ENCODE measurements at regions not wholly inside any gene's neighbourhood (a gene's known extent, or its start where the extent isn't known, plus 50 kb on each side); places are given as distances from the start of the nearest gene placed in this dataset.

DNA sequence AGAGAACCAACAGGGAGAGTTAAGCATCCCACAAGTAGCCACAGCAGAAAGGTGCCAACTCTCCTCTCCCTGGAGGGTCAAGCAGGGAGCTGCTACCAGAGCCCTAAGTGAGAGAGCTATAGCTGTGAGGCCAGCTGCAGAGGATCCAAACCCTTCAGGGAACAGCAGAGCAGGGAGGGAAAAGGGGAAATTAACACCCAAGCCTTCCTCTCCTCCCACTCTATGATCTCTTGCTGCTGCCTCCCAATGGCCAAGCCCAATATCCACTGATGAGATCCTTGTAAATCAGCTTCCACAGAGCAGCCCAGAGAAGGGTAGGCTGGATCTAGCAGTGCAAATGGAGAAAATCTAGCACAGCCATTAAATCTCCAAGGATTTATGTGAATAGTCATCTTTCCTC is 68.2 kb upstream of the THBS1 start:
- no peak overlapping the region for H3K4me3 ChIP-seq (replicated peaks in 1 of 3; ENCODE audit: insufficient read depth in 1 of 3, low read depth in 2 of 3, low read length in 3 of 3)
- 0 out of 2 replicates have a peak, but pooled peaks cover 5% of the 10 kb centered on the region for H3K9me3 ChIP-seq (ENCODE audit: low read length)
- in situ Hi-C loops (cut with HindIII; ENCODE audit: extremely low pct_ligation_motif_present, low pct_unique_long_range_greater_than_20kb): no loop called here
- no peak overlapping the region for H2AFZ ChIP-seq (ENCODE audit: low read length)
- no peak for FAIRE-seq
- no TSS peak for BruUV-seq (replicated peaks)
- H3K36me3 ChIP-seq (replicated peaks in 1 of 2; ENCODE audit: control insufficient read depth in 1 of 2, insufficient read depth in 2 of 2, low read length in 2 of 2): no peaks in the 10 kb centered on the region
- no peak overlapping the region for H3K9ac ChIP-seq (ENCODE audit: insufficient read depth, low read depth, low read length)
- peaks cover 2 to 24% of the 10 kb centered on the region in 2 experiments; a peak in 3 of 5 replicates for H3K27me3 ChIP-seq (ENCODE audit: control insufficient read depth in 1 of 2, insufficient read depth in 2 of 2, low read length in 2 of 2)
- no peaks in the 10 kb centered on the region for H3K4me1 ChIP-seq (ENCODE audit: insufficient read depth, low read length)
- no peak for TF ChIP-seq PAX8 (CRISPR knock-in tag; IDR thresholded peaks at IDR 0.05; ENCODE audit: borderline replicate concordance)
- no peak for TF ChIP-seq ZNF451 (CRISPR knock-in tag; IDR thresholded peaks at IDR 0.05)
- TF ChIP-seq RORA (CRISPR knock-in tag; IDR thresholded peaks at IDR 0.05): no peak
- no peak for TF ChIP-seq IRX3 (CRISPR knock-in tag; IDR thresholded peaks at IDR 0.05; ENCODE audit: borderline replicate concordance, low read depth)
- no peak for TF ChIP-seq MIER3 (CRISPR knock-in tag; IDR thresholded peaks at IDR 0.05; ENCODE audit: borderline replicate concordance)
- TF ChIP-seq, protein P1, sequence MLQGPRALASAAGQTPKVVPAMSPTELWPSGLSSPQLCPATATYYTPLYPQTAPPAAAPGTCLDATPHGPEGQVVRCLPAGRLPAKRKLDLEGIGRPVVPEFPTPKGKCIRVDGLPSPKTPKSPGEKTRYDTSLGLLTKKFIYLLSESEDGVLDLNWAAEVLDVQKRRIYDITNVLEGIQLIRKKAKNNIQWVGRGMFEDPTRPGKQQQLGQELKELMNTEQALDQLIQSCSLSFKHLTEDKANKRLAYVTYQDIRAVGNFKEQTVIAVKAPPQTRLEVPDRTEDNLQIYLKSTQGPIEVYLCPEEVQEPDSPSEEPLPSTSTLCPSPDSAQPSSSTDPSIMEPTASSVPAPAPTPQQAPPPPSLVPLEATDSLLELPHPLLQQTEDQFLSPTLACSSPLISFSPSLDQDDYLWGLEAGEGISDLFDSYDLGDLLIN (CRISPR knock-in tag; IDR thresholded peaks at IDR 0.05; ENCODE audit: borderline replicate concordance): no peak
- no peak for TF ChIP-seq POLR2A (IDR thresholded peaks at IDR 0.05; ENCODE audit: insufficient read depth in 1 of 2, low read depth in 2 of 2, low read length in 2 of 2)
- no peak for TF ChIP-seq ZNF672 (CRISPR knock-in tag; IDR thresholded peaks at IDR 0.05)
- no peak for TF ChIP-seq SYNCRIP (IDR thresholded peaks at IDR 0.05; ENCODE audit: insufficient read depth, low read depth, low read length)
- TF ChIP-seq ZNF749 (CRISPR knock-in tag; IDR thresholded peaks at IDR 0.05; ENCODE audit: borderline replicate concordance): no peak
- TF ChIP-seq, protein P2, sequence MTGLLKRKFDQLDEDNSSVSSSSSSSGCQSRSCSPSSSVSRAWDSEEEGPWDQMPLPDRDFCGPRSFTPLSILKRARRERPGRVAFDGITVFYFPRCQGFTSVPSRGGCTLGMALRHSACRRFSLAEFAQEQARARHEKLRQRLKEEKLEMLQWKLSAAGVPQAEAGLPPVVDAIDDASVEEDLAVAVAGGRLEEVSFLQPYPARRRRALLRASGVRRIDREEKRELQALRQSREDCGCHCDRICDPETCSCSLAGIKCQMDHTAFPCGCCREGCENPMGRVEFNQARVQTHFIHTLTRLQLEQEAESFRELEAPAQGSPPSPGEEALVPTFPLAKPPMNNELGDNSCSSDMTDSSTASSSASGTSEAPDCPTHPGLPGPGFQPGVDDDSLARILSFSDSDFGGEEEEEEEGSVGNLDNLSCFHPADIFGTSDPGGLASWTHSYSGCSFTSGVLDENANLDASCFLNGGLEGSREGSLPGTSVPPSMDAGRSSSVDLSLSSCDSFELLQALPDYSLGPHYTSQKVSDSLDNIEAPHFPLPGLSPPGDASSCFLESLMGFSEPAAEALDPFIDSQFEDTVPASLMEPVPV (CRISPR knock-in tag; IDR thresholded peaks at IDR 0.05): no peak
- TF ChIP-seq ZNF235 (CRISPR knock-in tag; IDR thresholded peaks at IDR 0.05; ENCODE audit: borderline replicate concordance): no peak
- TF ChIP-seq, protein P3, sequence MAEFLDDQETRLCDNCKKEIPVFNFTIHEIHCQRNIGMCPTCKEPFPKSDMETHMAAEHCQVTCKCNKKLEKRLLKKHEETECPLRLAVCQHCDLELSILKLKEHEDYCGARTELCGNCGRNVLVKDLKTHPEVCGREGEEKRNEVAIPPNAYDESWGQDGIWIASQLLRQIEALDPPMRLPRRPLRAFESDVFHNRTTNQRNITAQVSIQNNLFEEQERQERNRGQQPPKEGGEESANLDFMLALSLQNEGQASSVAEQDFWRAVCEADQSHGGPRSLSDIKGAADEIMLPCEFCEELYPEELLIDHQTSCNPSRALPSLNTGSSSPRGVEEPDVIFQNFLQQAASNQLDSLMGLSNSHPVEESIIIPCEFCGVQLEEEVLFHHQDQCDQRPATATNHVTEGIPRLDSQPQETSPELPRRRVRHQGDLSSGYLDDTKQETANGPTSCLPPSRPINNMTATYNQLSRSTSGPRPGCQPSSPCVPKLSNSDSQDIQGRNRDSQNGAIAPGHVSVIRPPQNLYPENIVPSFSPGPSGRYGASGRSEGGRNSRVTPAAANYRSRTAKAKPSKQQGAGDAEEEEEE (CRISPR knock-in tag; IDR thresholded peaks at IDR 0.05; ENCODE audit: borderline replicate concordance): no peak
- TF ChIP-seq GFI1 (CRISPR knock-in tag; IDR thresholded peaks at IDR 0.05; ENCODE audit: borderline replicate concordance): no peak
- no peak overlapping the region for H3K4me2 ChIP-seq (ENCODE audit: low read depth, low read length)
- CTCF ChIA-PET (ENCODE audit: low intra/inter-chr PET ratio, low total read pairs): no interaction called here
- no peaks in the 10 kb centered on the region for H3K79me2 ChIP-seq (ENCODE audit: insufficient read depth, low read length)
- no peak for DNase-seq (ENCODE audit: low spot score)
- no peak for ATAC-seq
- H4K20me1 ChIP-seq (ENCODE audit: insufficient read depth, low read length): no peaks in the 10 kb centered on the region
- intact Hi-C loops (cut with micrococcal nuclease; ENCODE audit: unreplicated experiment): no loop called here
- POLR2A ChIA-PET: no interaction called here
- H3K27ac ChIP-seq (ENCODE audit: extremely low read length, insufficient read depth, low read length): no peak overlapping the region
